Tibial nerve (tissue), 4 donors: ENCODE measurements at regions not wholly inside any gene's neighbourhood (a gene's known extent, or its start where the extent isn't known, plus 50 kb on each side); places are given as distances from the start of the nearest gene placed in this dataset.

Experiments
- CTCF ChIP-seq, 5 experiments: fragments of 200-600 bp in 3 of 5; fragments of 450-650 bp in 2 of 5; sonication (generic) in 3 of 5; IDR thresholded peaks; one replicate each; pipeline ENCODE4 v1.5.1; 2016 to 2019; ENCODE audit warnings: antibody characterized with exemption in 5 of 5, mild to moderate bottlenecking in 3 of 5, moderate library complexity in 2 of 5
- EP300 ChIP-seq, 2 donors: sonication (generic); formaldehyde crosslinking; IDR thresholded peaks; one replicate each; pipeline ENCODE4 v1.6.1; 2017; ENCODE audit warnings: antibody characterized with exemption in 2 of 2, mild to moderate bottlenecking in 1 of 2
- POLR2A ChIP-seq, 2 donors: fragments of 450-650 bp; IDR thresholded peaks; one replicate each; pipeline ENCODE4 v1.6.1; 2017; ENCODE audit warnings: antibody characterized with exemption in 2 of 2, mild to moderate bottlenecking in 2 of 2, moderate library complexity in 2 of 2

GRCh38 chr5:155250596-155250995 is 237.0 kb downstream of the KIF4B start:
- no peak for TF ChIP-seq CTCF (IDR thresholded peaks at IDR 0.05)
- TF ChIP-seq EP300 (IDR thresholded peaks at IDR 0.05) = no peak
- TF ChIP-seq POLR2A (IDR thresholded peaks at IDR 0.05) = no peak
